ENCODE measurements at regions not wholly inside any gene's neighbourhood (a gene's known extent, or its start where the extent isn't known, plus 50 kb on each side); places are given as distances from the start of the nearest gene placed in this dataset.

DNA sequence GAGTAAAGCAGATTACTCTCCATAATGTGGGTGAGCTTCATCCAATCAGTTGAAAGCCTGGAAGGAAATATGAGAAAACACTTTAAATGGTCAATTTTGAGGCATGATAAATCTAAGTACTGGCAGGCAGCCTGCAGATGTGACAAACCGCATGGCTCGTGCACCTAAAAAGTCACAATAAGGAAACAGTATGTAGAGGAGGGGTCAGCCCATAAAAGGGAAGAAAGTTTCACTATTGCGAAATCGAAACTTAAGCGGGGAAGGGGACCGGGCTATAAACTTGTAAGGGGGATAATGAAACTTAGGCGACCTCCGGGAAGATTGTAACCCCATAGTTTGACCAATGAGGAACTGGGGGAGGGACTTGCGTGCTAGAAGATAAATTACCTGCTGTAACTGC lies 109.8 kb downstream of the PLPPR4 start:
- TF ChIP-seq POLR2A (IDR thresholded peaks at IDR 0.05), result no peak
- TF ChIP-seq, protein P1, sequence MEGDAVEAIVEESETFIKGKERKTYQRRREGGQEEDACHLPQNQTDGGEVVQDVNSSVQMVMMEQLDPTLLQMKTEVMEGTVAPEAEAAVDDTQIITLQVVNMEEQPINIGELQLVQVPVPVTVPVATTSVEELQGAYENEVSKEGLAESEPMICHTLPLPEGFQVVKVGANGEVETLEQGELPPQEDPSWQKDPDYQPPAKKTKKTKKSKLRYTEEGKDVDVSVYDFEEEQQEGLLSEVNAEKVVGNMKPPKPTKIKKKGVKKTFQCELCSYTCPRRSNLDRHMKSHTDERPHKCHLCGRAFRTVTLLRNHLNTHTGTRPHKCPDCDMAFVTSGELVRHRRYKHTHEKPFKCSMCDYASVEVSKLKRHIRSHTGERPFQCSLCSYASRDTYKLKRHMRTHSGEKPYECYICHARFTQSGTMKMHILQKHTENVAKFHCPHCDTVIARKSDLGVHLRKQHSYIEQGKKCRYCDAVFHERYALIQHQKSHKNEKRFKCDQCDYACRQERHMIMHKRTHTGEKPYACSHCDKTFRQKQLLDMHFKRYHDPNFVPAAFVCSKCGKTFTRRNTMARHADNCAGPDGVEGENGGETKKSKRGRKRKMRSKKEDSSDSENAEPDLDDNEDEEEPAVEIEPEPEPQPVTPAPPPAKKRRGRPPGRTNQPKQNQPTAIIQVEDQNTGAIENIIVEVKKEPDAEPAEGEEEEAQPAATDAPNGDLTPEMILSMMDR (IDR thresholded peaks at IDR 0.05), result no peak

Data from right lobe of liver (tissue), 4 donors.